Heart right ventricle (tissue), 16 donors: ENCODE measurements at regions not wholly inside any gene's neighbourhood (a gene's known extent, or its start where the extent isn't known, plus 50 kb on each side); places are given as distances from the start of the nearest gene placed in this dataset.

Experiments used
- ATAC-seq, 8 donors: fragments of 200-7000 bp; cut with Tn5 transposase; one replicate each; pipeline ENCODE4 v1.9.1; 2020; ENCODE audit warnings: mild to moderate bottlenecking in 8 of 8, moderate library complexity in 8 of 8, moderate number of reproducible peaks in 1 of 8
- DNase-seq, 2 donors: peaks; one replicate each; pipeline ENCODE4 v3.0.0-alpha.2; 2020
- H3K27ac ChIP-seq, 10 donors: fragments of 200-600 bp; sonication (generic) in 2 of 10; one replicate each; pipeline versions ENCODE4 v1.5.0 to v1.8.0; 2020 to 2022; ENCODE audit warnings: mild to moderate bottlenecking in 3 of 10
- H3K27me3 ChIP-seq, 7 donors: fragments of 200-600 bp; one replicate each; pipeline ENCODE4 v1.8.0; 2021 to 2022; ENCODE audit warnings: mild to moderate bottlenecking in 2 of 7
- H3K36me3 ChIP-seq, 9 donors: fragments of 200-600 bp; sonication (generic) in 1 of 9; one replicate each; pipeline versions ENCODE4 v1.5.0 to v1.8.0; 2020 to 2022; ENCODE audit warnings: mild to moderate bottlenecking in 2 of 9
- H3K4me1 ChIP-seq, 9 donors: fragments of 200-600 bp; sonication (generic) in 1 of 9; one replicate each; pipeline versions ENCODE4 v1.5.0 to v1.8.0; 2020 to 2022; ENCODE audit warnings: mild to moderate bottlenecking in 4 of 9
- H3K4me3 ChIP-seq, 10 donors: fragments of 200-600 bp; sonication (generic) in 2 of 10; one replicate each; pipeline versions ENCODE4 v1.5.0 to v1.8.0; 2020 to 2022; ENCODE audit warnings: mild to moderate bottlenecking in 7 of 10, moderate library complexity in 2 of 10
- H3K9me3 ChIP-seq, 11 donors: fragments of 200-600 bp in 10 of 11; sonication (generic) in 2 of 11; one replicate each; pipeline versions ENCODE4 v1.5.0 to v1.8.0; 2013 to 2022; ENCODE audit warnings: mild to moderate bottlenecking in 2 of 11, control low read depth in 1 of 11, moderate library complexity in 1 of 11
- WGBS, 2 donors: extraction: QIAGEN DNeasy Blood & Tissue Kit; methylation state at CpG; one replicate each; pipeline ENCODE4 v1.1.7; 2013; ENCODE audit warnings: inconsistent platforms in 1 of 2; 5-methylcytosine and 5-hydroxymethylcytosine counted together
- intact Hi-C, 10 donors: fragments of 100-400 bp; cut with DNase I; formaldehyde crosslinking; loops; one replicate each; pipeline versions ENCODE4 v1.11.1 to v1.14.2; 2022
- TF ChIP-seq, protein P1 (sequence below), 9 donors: fragments of 200-600 bp; sonication (generic) in 2 of 9; IDR thresholded peaks; one replicate each; pipeline versions ENCODE4 v1.5.0 to v1.8.0; 2021 to 2022; ENCODE audit warnings: antibody characterized with exemption in 9 of 9, mild to moderate bottlenecking in 5 of 9, moderate library complexity in 1 of 9
- donor health status: Arrhythmogenic right ventricular cardiomyopathy.
- donor health status: ischemic (EF 13 %, LVEDD 7.1; RV severe dilation, severe dysfunction).
- donor health status: healthy with polysubstance abuse.
- donor health status: DM: no; HTN: yes; CAD: no.
- donor health status: DM: no; HTN: no; CAD: no.
- donor health status: ischemic (EF 25% LVEDD 6.9; RV normal size, moderate dysfunction).
- donor health status: ischemic (EF 25% LVEDD 5.7; RV mildly dilated, moderate dysfunction).
- donor health status: healthy.
- donor health status: DM: yes; HTN: yes; CAD: no.
- donor health status: Ischemic cardiomyopathy.
- donor health status: ischemic (EF 35%, LVEDD 5.7; RV mildly dilated, moderate dysfunction).
- donor health status: nonischemic (EF 11% LVEDD 7.7; RV severe dilation, severe dysfunction).
- donor health status: DM: yes; HTN: yes; CAD: no.
- donor health status: PGD.
- donor health status: ischemic (EF 29% LVEDD 5.4; RV normal size, mild dysfunction).
- donor health status: nonischemic (EF 23%, LVEDD 6.1; RV moderate dilation, normal function).

- no peak overlapping the region for H3K27ac ChIP-seq
- no peaks in the 10 kb centered on the region for H3K4me1 ChIP-seq
- intact Hi-C loops = no loop called here
- no peak for DNase-seq
- TF ChIP-seq, protein P1, sequence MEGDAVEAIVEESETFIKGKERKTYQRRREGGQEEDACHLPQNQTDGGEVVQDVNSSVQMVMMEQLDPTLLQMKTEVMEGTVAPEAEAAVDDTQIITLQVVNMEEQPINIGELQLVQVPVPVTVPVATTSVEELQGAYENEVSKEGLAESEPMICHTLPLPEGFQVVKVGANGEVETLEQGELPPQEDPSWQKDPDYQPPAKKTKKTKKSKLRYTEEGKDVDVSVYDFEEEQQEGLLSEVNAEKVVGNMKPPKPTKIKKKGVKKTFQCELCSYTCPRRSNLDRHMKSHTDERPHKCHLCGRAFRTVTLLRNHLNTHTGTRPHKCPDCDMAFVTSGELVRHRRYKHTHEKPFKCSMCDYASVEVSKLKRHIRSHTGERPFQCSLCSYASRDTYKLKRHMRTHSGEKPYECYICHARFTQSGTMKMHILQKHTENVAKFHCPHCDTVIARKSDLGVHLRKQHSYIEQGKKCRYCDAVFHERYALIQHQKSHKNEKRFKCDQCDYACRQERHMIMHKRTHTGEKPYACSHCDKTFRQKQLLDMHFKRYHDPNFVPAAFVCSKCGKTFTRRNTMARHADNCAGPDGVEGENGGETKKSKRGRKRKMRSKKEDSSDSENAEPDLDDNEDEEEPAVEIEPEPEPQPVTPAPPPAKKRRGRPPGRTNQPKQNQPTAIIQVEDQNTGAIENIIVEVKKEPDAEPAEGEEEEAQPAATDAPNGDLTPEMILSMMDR (IDR thresholded peaks at IDR 0.05) = no peak
- H3K9me3 ChIP-seq = peaks cover 0 to 17% (median 0%) of the 10 kb centered on the region in 11 donors
- H3K36me3 ChIP-seq = no peaks in the 10 kb centered on the region
- ATAC-seq = no peak
- H3K27me3 ChIP-seq = no peaks in the 10 kb centered on the region
- H3K4me3 ChIP-seq = no peak overlapping the region
These were observed 859.1 kb upstream of the FLRT2 start for GRCh38 chr14:84670796-84671195.

DNA sequence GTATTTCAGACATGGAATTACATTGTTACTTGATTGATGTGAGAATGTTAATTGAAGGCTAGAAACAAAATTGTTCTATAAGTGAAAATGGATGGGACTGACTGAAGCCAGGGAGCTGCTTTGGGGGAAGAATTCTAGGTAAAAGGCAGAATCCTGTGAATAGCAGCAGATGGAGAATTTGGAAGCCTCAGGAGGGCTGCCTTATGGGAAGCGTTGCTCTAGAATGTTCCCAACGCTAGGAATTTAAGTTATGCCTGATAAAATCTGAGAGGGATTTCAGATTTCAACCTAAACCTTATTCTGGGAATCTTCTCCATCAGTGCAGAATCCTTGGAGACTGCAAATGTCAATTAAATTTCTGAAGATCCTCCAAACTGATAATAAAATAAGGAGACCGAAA, 858.2 kb upstream of the FLRT2 start:
- ATAC-seq (no peak), DNase-seq (no peak)
- H3K36me3 ChIP-seq = no peaks in the 10 kb centered on the region
- peaks cover 0 to 17% (median 0%) of the 10 kb centered on the region in 11 donors for H3K9me3 ChIP-seq
- TF ChIP-seq, protein P1 (IDR thresholded peaks at IDR 0.05) = no peak
- intact Hi-C loops = no loop called here
- H3K27ac ChIP-seq = no peak overlapping the region
- H3K27me3 ChIP-seq = no peaks in the 10 kb centered on the region
- WGBS, 2 donors = 46 to 72% methylated on average over 3 of the region's 3 CpGs
- H3K4me1 ChIP-seq = no peaks in the 10 kb centered on the region
- no peak overlapping the region for H3K4me3 ChIP-seq

DNA sequence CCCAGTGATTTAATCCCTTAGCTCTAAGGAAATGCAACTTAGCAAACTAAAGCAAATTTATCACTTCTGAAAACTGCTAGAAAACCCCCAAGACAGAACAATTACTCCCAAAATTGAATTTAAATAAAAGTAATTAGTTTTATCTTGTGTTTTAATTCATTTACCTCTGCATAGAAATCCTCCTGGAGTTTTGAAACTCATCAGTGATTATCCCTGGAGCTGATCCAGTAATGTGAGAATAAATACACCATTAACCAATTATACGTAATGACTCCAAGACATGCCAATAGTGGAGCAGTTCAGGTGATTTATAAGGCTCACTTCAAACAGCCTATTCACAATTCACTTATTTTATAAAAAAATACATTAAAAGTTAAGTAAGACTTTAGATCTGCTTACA, 855.3 kb upstream of the FLRT2 start:
- Histone ChIP-seq H3K9me3 (no peaks in the 10 kb centered on the region), H3K27ac (no peak overlapping the region), H3K4me3 (no peak overlapping the region), H3K27me3 (no peaks in the 10 kb centered on the region), H3K36me3 (no peaks in the 10 kb centered on the region), H3K4me1 (no peaks in the 10 kb centered on the region)
- intact Hi-C loops = no loop called here
- WGBS, 2 donors = 81 to 97% methylated on average over 1 of the region's 1 CpG
- DNase-seq (no peak), ATAC-seq (no peak)
- TF ChIP-seq, protein P1 (IDR thresholded peaks at IDR 0.05) = no peak

- Histone ChIP-seq H3K27me3 (no peaks in the 10 kb centered on the region), H3K4me1 (no peaks in the 10 kb centered on the region), H3K4me3 (no peak overlapping the region), H3K9me3 (peaks cover 0 to 6% (median 0%) of the 10 kb centered on the region in 11 donors), H3K27ac (no peak overlapping the region), H3K36me3 (no peaks in the 10 kb centered on the region)
- TF ChIP-seq, protein P1 (IDR thresholded peaks at IDR 0.05) = no peak
- DNase-seq = no peak
- 57 to 87% methylated on average over 3 of the region's 3 CpGs for WGBS, 2 donors
- no peak for ATAC-seq
- intact Hi-C loops = no loop called here
These were observed 843.4 kb upstream of the FLRT2 start for GRCh38 chr14:84686550-84686949.
